GM18909 (cell line): ENCODE measurements at regions not wholly inside any gene's neighbourhood (a gene's known extent, or its start where the extent isn't known, plus 50 kb on each side); places are given as distances from the start of the nearest gene placed in this dataset.
A peak's percentile ranks its signal among the peaks of the same experiment; 100 is the strongest.
"Not testable (repeated sequence)": the region's sequence is repeated elsewhere in the genome, so short reads cannot be mapped to it uniquely, and the experiment has no call there.

Source experiments
- ATAC-seq: cut with Tn5 transposase; IDR thresholded peaks from one replicate; pipeline ENCODE4 v1.9.1; 2021; ENCODE audit warnings: mild to moderate bottlenecking; ENCODE audit not compliant: unreplicated experiment, poor library complexity

GRCh38 chr6:8939615-8940014 lies 504.3 kb upstream of the SLC35B3 start:
- peak; percentile 64 for ATAC-seq

GRCh38 chr6:8934318-8934717 lies 499.0 kb upstream of the SLC35B3 start:
- ATAC-seq: no peak

DNA sequence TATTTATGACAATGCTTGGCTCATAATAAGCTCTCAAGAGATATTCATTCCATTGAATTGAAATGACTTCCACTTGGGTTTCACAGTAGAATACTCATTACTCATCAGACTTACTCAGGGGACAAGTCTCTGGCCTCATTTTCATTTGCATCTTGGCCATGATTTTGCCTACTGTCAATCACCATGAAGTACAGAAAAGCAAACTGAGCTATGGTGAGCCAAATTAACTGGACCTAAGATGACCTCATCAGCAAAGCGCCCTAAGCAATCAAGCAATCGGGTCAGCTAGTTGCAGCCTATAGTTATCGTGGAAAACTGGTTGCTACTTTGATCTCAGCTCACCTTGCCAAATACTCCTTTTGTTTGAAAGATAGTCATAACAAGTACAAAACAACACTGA lies 494.7 kb upstream of the SLC35B3 start:
- no peak for ATAC-seq

- ATAC-seq: not testable (repeated sequence)
These were observed 484.9 kb upstream of the SLC35B3 start for GRCh38 chr6:8920244-8920643.

GRCh38 chr6:8918196-8918595 lies 482.9 kb upstream of the SLC35B3 start:
- no peak for ATAC-seq

DNA sequence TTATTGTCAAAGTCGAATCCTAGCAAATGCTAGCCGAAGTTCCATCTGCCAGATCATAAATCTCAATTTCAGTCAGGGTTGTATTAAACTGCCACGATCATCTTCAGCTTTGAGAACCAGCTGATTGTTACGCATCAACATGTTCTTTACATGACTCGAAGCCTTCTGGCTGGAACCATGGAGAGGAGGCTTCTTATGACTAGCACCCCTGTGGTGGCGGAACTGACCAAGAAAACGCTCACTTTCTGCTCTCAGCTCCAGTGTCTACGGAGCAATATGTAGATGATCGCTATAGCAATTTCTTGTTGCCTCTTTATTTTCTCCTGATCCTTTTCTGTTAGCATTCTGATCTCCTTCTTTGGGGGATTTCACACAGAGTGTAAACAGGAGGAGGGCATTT lies 479.4 kb upstream of the SLC35B3 start:
- no peak for ATAC-seq

GRCh38 chr6:8908638-8909037 lies 473.3 kb upstream of the SLC35B3 start:
- ATAC-seq: no peak

- ATAC-seq: no peak
These were observed 471.4 kb upstream of the SLC35B3 start for GRCh38 chr6:8906699-8907098.

DNA sequence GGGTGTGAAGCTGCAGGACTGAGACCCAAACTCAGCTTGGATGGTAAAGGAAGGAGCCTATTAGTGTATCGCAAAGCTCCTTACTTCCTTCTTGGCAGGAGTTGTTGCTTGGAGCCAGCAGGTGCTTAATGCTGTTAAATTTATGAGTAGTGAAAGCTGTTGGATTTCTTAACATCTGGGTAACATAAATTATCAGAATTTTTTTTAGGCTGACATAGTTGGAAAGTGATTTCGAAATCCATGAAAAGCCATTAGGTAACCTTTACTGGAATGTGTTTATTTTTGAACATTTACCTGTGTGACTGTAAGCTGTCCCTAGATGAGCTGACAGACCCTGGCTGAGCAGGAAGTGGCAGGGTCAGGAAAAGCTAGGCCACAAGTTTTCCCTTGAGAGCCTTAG lies 470.4 kb upstream of the SLC35B3 start:
- no peak for ATAC-seq

- no peak for ATAC-seq
These were observed 469.4 kb upstream of the SLC35B3 start for GRCh38 chr6:8904754-8905153.

GRCh38 chr6:8900056-8900455 lies 464.7 kb upstream of the SLC35B3 start:
- no peak for ATAC-seq

GRCh38 chr6:8889514-8889913 lies 454.2 kb upstream of the SLC35B3 start:
- no peak for ATAC-seq

- peak; percentile 71 for ATAC-seq
These were observed 453.1 kb upstream of the SLC35B3 start for GRCh38 chr6:8888468-8888867.

GRCh38 chr6:8881663-8882062 lies 446.3 kb upstream of the SLC35B3 start:
- no peak for ATAC-seq

DNA sequence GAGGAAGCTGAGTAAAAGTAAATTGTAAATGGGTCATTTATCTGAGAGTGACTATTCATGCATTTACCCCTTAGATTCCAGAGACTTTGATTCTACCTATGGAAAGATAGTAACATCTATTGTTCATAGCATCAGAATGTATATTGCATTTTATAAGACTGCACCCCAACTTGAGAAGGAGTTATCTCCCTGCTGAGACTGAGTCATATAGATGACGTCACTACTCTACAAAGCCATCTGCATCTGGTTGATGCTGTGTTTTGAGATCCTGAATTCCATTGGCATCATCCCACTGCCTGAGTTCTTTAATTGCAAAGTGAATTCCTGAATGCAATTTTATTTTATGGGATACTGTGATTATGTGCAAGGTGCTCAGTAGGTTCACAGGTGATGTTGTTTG lies 444.0 kb upstream of the SLC35B3 start:
- ATAC-seq: no peak

- ATAC-seq: no peak
These were observed 440.6 kb upstream of the SLC35B3 start for GRCh38 chr6:8875986-8876385.

DNA sequence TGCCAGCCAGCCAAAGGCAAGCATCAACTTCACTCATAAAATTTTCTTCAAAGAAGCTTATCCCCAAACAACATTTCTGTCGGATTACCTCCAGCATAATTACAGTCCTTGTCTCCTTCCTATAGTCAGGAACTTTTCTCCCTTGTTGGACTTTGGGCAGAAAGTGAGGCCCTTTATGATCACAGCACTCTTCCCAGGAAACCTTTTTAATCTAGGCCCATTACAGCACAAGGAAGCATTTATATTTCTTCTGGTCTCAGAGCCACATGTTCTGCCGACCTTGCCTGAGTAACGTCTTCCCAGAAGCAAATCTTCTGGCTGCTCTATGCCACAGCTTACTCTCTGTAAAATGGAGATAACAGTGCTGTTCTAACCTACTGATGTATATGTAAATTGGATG lies 437.2 kb upstream of the SLC35B3 start:
- ATAC-seq: no peak

DNA sequence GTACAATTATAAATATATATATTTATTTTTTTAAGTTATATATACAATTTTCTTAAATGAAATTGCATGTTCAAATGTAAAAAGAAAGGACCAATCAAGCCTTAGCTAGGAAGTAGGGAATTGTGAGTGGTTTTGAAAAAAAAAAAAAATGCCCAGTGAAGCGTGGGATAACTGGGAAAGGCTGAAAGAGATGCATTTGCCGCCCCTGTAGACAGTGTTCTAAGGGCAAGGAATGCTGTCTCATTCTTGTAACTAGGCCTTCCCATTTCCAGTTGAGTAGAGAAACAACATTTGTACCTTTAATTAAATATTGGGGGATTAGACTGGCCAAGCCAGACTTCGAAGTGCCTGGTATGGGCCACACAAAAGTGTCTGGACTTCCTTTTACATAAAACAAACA lies 430.1 kb upstream of the SLC35B3 start:
- no peak for ATAC-seq

DNA sequence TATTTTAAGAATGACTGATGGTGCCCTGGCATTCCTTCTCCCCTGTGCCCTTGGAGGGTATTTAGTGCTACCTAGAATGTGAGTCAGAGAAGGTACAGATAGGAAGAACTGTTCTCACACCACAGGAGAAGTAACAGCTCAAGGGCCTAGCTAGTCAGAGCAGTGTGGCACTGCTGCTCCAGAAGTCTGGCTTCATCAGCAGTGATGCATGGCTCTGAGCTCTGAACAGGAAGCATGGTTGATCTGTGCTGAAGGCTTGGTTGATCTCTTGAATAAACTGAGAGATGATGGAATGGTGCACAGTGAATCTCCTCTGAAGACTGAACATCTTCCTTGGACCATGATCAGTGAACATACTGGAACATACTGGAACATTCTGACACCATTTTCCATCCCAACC lies 425.3 kb upstream of the SLC35B3 start:
- peak; percentile 45 for ATAC-seq

GRCh38 chr6:8859501-8859900 lies 424.2 kb upstream of the SLC35B3 start:
- no peak for ATAC-seq

DNA sequence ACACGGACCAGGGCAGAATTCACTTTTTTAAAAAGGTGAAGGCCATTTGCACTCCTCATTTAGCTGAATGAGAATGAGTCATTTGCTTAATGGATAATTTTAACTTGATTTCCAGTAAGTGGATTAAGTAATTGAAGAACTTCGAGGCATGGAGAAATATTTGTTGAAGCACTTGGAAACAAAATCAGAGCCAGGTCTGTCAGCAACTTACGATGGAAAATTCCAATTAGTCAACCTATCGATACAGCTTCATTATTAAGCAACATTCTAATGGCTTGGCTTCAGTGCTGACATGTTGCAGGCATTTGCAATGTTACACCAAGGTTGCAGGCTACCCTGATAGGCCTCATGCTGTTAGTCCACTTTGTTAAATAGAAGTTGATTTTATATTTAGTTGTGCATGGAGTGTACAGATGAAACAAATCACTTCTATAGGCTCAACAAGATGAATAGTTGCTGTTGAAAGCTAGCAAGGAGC lies 423.5 kb upstream of the SLC35B3 start:
- no peak for ATAC-seq

DNA sequence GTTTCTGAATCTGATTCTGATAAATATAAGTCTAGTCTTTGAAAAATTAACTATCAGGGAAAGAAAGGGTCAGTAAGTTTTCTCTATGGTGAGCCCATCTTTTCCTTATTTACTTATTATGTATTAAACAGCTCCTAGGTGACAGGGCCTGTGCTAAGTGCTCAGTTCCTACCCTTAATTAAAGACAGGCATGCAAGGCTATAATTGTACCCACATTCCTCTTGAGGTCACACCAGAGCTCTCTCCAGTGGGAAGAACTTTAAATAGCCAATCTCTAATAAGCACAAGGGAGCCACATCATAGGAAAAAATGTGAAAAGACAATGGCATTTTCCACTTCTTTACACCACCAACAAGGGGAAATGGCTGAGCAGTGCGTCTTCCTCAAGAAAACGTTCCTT lies 421.8 kb upstream of the SLC35B3 start:
- no peak for ATAC-seq

DNA sequence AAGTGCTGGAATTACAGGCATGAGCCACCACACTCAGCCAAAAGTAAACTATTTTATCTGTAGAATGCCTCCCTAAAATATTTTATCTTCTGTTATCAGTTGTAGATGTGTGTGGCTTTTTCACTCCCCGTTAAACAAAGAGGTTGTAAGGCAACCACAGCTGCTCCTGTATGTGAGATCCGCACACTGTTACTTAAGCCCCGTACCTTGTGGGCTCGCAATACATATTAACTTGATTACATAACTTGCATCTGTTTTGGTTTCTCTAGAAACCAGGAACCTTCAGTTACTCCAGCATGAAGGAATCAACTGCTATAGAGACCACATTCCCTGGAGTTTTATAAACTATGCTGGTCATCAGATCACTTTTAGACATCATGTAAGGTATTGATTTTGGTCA lies 420.1 kb upstream of the SLC35B3 start:
- ATAC-seq: no peak
